ENCODE measurements at regions not wholly inside any gene's neighbourhood (a gene's known extent, or its start where the extent isn't known, plus 50 kb on each side); places are given as distances from the start of the nearest gene placed in this dataset.

DNA sequence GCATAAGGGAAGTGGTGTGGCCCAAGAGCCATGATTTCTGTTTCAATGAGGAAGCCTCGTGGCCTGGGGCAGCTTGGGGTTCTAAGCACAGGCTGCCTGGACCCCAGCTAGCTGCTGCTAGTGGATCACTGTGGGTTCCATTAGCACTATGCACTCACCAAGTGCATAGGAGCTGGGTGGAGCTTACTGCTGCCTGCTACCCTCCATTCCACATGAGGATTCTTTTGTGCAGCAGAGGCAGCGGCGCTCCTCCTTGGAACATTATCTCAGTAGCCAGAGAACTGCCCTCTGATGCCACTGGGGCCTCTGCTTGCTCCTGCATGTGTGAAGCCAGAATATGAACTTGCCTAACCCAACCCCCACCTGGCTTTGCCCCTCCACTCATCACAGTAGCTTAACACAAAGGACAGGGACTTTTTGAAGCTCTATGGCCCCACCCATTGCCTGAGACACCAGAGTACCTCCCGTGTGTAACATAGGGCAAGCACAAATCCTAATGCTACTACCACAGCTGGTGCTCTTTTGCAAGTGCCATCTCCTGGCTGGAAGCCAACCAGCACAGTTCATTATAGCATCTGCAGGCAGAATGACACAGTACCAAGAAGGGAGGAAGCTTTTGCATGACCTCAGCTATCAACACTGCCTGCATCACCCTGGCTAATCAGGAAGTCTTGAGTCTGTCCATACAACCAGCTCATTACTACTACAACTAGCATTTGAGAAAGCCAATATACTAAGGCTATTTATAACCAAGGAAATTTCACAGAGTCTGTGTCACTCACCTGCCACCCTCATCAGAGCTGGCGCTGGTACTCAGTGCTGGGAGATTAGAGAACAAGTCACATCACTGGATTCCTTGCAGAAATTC, 297.0 kb upstream of the GULP1 start:
- ChIA-PET CTCF (ENCODE audit: unreplicated experiment) (no interaction called here), POLR2A (no interaction called here)
- no peak overlapping the region for H3K27ac ChIP-seq (ENCODE audit: low read depth, low read length, poor library complexity, severe bottlenecking)
- DNase-seq (ENCODE audit: low spot score), result no peak
- no peaks in the 10 kb centered on the region for H3K79me2 ChIP-seq (ENCODE audit: insufficient read depth, low read depth, low read length)
- BruUV-seq (replicated peaks), result no TSS peak
- no peak overlapping the region for H2AFZ ChIP-seq (ENCODE audit: low read length)
- TF ChIP-seq EZH2phosphoT487 (IDR thresholded peaks at IDR 0.05; ENCODE audit: borderline replicate concordance, low read depth, low read length), result no peak
- TF ChIP-seq, protein P1, sequence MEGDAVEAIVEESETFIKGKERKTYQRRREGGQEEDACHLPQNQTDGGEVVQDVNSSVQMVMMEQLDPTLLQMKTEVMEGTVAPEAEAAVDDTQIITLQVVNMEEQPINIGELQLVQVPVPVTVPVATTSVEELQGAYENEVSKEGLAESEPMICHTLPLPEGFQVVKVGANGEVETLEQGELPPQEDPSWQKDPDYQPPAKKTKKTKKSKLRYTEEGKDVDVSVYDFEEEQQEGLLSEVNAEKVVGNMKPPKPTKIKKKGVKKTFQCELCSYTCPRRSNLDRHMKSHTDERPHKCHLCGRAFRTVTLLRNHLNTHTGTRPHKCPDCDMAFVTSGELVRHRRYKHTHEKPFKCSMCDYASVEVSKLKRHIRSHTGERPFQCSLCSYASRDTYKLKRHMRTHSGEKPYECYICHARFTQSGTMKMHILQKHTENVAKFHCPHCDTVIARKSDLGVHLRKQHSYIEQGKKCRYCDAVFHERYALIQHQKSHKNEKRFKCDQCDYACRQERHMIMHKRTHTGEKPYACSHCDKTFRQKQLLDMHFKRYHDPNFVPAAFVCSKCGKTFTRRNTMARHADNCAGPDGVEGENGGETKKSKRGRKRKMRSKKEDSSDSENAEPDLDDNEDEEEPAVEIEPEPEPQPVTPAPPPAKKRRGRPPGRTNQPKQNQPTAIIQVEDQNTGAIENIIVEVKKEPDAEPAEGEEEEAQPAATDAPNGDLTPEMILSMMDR (conservative IDR thresholded peaks at IDR 0.05; ENCODE audit: low read length), result no peak
- no peaks in the 10 kb centered on the region for H3K9me3 ChIP-seq (ENCODE audit: low read length)
- H3K9me2 ChIP-seq (ENCODE audit: insufficient read depth, low read length), result no peaks in the 10 kb centered on the region
- intact Hi-C loops (cut with micrococcal nuclease; ENCODE audit: unreplicated experiment), result no loop called here
- no peaks in the 10 kb centered on the region for H4K20me1 ChIP-seq (ENCODE audit: insufficient read depth, low read length)
- H3K4me1 ChIP-seq (ENCODE audit: insufficient read depth, low read length, poor library complexity, severe bottlenecking), result no peaks in the 10 kb centered on the region
- no peak overlapping the region for H3K4me2 ChIP-seq (ENCODE audit: low read length)
- no peaks in the 10 kb centered on the region for H3K36me3 ChIP-seq (ENCODE audit: insufficient read depth, low read length)
- no peak overlapping the region for H3K4me3 ChIP-seq (ENCODE audit: low read depth, low read length, poor library complexity, severe bottlenecking)

DNA sequence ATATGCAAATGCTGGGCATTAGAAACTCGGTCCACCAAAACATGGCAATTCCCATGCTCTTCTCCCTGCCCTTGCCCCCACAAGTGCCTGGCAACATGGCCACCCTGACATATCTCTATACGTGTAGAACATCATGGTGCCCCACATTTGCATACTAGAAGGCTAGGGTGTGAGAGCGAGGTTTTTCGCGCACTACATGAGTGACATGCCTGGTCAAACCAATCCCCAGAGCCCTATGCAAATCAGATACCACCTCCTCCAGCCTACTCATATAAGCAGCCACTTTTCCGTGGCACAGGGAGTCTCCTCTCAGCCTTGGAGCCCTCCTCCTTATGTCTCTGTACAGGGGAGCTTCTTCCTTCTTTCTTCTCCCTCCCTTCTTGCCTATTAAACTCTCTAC, 296.1 kb upstream of the GULP1 start:
- no peak overlapping the region for H2AFZ ChIP-seq (ENCODE audit: low read length)
- no peaks in the 10 kb centered on the region for H3K9me2 ChIP-seq (ENCODE audit: insufficient read depth, low read length)
- H3K79me2 ChIP-seq (ENCODE audit: insufficient read depth, low read depth, low read length), result no peaks in the 10 kb centered on the region
- intact Hi-C loops (cut with micrococcal nuclease; ENCODE audit: unreplicated experiment), result no loop called here
- H3K9me3 ChIP-seq (ENCODE audit: low read length), result no peaks in the 10 kb centered on the region
- no peaks in the 10 kb centered on the region for H3K4me1 ChIP-seq (ENCODE audit: insufficient read depth, low read length, poor library complexity, severe bottlenecking)
- no peak for TF ChIP-seq EZH2phosphoT487 (IDR thresholded peaks at IDR 0.05; ENCODE audit: borderline replicate concordance, low read depth, low read length)
- TF ChIP-seq, protein P1 (conservative IDR thresholded peaks at IDR 0.05; ENCODE audit: low read length), result no peak
- CTCF ChIA-PET (ENCODE audit: unreplicated experiment), result no interaction called here
- no peaks in the 10 kb centered on the region for H3K36me3 ChIP-seq (ENCODE audit: insufficient read depth, low read length)
- H4K20me1 ChIP-seq (ENCODE audit: insufficient read depth, low read length), result no peaks in the 10 kb centered on the region
- POLR2A ChIA-PET, result no interaction called here
- no peak overlapping the region for H3K27ac ChIP-seq (ENCODE audit: low read depth, low read length, poor library complexity, severe bottlenecking)
- no peak for DNase-seq (ENCODE audit: low spot score)
- H3K4me2 ChIP-seq (ENCODE audit: low read length), result no peak overlapping the region
- no peak overlapping the region for H3K4me3 ChIP-seq (ENCODE audit: low read depth, low read length, poor library complexity, severe bottlenecking)
- no TSS peak for BruUV-seq (replicated peaks)

DNA sequence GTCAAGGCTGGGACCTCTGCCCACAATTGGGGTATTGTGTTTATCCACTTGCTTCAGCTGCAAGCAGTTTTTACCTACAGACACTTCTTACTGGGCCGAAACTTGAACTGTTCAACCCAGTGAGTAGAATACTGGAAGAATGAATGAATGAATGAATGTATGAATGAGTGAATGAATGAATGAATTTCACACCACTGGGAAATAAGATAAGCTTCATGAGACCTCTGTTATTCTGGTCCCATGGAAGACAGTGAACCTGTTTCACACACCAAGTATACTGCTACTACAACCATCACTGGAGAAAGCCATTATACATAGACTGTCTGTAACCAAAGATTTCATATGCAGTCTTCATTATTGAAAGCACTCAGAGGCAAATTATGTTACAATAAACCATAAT, 295.0 kb upstream of the GULP1 start:
- H3K9me3 ChIP-seq (ENCODE audit: low read length), result no peaks in the 10 kb centered on the region
- POLR2A ChIA-PET, result no interaction called here
- no peaks in the 10 kb centered on the region for H3K4me1 ChIP-seq (ENCODE audit: insufficient read depth, low read length, poor library complexity, severe bottlenecking)
- TF ChIP-seq EZH2phosphoT487 (IDR thresholded peaks at IDR 0.05; ENCODE audit: borderline replicate concordance, low read depth, low read length), result no peak
- TF ChIP-seq, protein P1 (conservative IDR thresholded peaks at IDR 0.05; ENCODE audit: low read length), result no peak
- H3K27ac ChIP-seq (ENCODE audit: low read depth, low read length, poor library complexity, severe bottlenecking), result no peak overlapping the region
- intact Hi-C loops (cut with micrococcal nuclease; ENCODE audit: unreplicated experiment), result no loop called here
- no TSS peak for BruUV-seq (replicated peaks)
- CTCF ChIA-PET (ENCODE audit: unreplicated experiment), result no interaction called here
- H4K20me1 ChIP-seq (ENCODE audit: insufficient read depth, low read length), result no peaks in the 10 kb centered on the region
- no peaks in the 10 kb centered on the region for H3K79me2 ChIP-seq (ENCODE audit: insufficient read depth, low read depth, low read length)
- H3K4me2 ChIP-seq (ENCODE audit: low read length), result no peak overlapping the region
- H2AFZ ChIP-seq (ENCODE audit: low read length), result no peak overlapping the region
- no peak overlapping the region for H3K4me3 ChIP-seq (ENCODE audit: low read depth, low read length, poor library complexity, severe bottlenecking)
- DNase-seq (ENCODE audit: low spot score), result no peak
- H3K9me2 ChIP-seq (ENCODE audit: insufficient read depth, low read length), result no peaks in the 10 kb centered on the region
- no peaks in the 10 kb centered on the region for H3K36me3 ChIP-seq (ENCODE audit: insufficient read depth, low read length)

Data from OCI-LY7 (cell line).